ENCODE measurements at regions not wholly inside any gene's neighbourhood (a gene's known extent, or its start where the extent isn't known, plus 50 kb on each side); places are given as distances from the start of the nearest gene placed in this dataset.

GRCh38 chr15:29170521-29170920 lies 99.1 kb downstream of the NSMCE3 start:
- Mint-ChIP-seq H3K27ac (no peak overlapping the region), H3K4me1 (no peaks in the 10 kb centered on the region), H3K27me3 (peaks cover 12% of the 10 kb centered on the region), H3K36me3 (ENCODE audit: low read depth) (no peaks in the 10 kb centered on the region), H3K9me3 (no peaks in the 10 kb centered on the region), H3K4me3 (no peak overlapping the region)
- ChIA-PET CTCF (no interaction called here), POLR2A (no interaction called here)
- DNase-seq = no peak
